H9 (cell line): ENCODE measurements at regions not wholly inside any gene's neighbourhood (a gene's known extent, or its start where the extent isn't known, plus 50 kb on each side); places are given as distances from the start of the nearest gene placed in this dataset.

Experiments
- DNase-seq: peaks from one replicate; pipeline ENCODE4 v3.0.0-alpha.2; 2017
- H2AFZ ChIP-seq: one replicate; pipeline ENCODE4 v1.6.1; 2013; ENCODE audit warnings: mild to moderate bottlenecking, low read length, control low read depth, moderate library complexity
- H2AK5ac ChIP-seq: 2 replicates; pipeline ENCODE4 v1.6.1; 2013; ENCODE audit warnings: low read length, control low read depth, mixed read lengths; ENCODE audit not compliant: insufficient read length
- H2BK120ac ChIP-seq: one replicate; pipeline ENCODE4 v1.6.1; 2013; ENCODE audit warnings: low read depth, mild to moderate bottlenecking, low read length, control low read depth, inconsistent platforms; ENCODE audit not compliant: poor library complexity, severe bottlenecking
- H2BK12ac ChIP-seq: 2 replicates; pipeline ENCODE4 v1.6.1; 2013; ENCODE audit warnings: low read length, control low read depth, mixed read lengths, low read depth; ENCODE audit not compliant: insufficient read length
- H2BK15ac ChIP-seq: 2 replicates; pipeline ENCODE4 v1.6.1; 2013; ENCODE audit warnings: low read depth, low read length, control low read depth
- H2BK20ac ChIP-seq: one replicate; pipeline ENCODE4 v1.6.1; 2013; ENCODE audit warnings: low read depth, mild to moderate bottlenecking, low read length, control low read depth, inconsistent platforms; ENCODE audit not compliant: poor library complexity, severe bottlenecking
- H2BK5ac ChIP-seq: 2 replicates; pipeline ENCODE4 v1.6.1; 2013; ENCODE audit warnings: low read length, control low read depth, mixed read lengths; ENCODE audit not compliant: insufficient read length
- H3K14ac ChIP-seq: 2 replicates; pipeline ENCODE4 v1.6.1; 2013; ENCODE audit warnings: low read length, control low read depth; ENCODE audit not compliant: insufficient read depth
- H3K18ac ChIP-seq: 2 replicates; pipeline ENCODE4 v1.6.1; 2013; ENCODE audit warnings: low read depth, mild to moderate bottlenecking, mixed read lengths, low read length, control low read depth; ENCODE audit not compliant: insufficient read length
- H3K23ac ChIP-seq: 2 replicates; pipeline ENCODE4 v1.6.1; 2013; ENCODE audit warnings: low read length, control low read depth, mixed read lengths, low read depth; ENCODE audit not compliant: insufficient read length
- H3K23me2 ChIP-seq: 2 replicates; pipeline ENCODE4 v1.6.1; 2013; ENCODE audit warnings: low read depth, mild to moderate bottlenecking, mixed read lengths, low read length, control low read depth; ENCODE audit not compliant: insufficient read length, poor library complexity, severe bottlenecking
- H3K27ac ChIP-seq: 2 replicates; pipeline ENCODE4 v1.5.1; 2013; ENCODE audit warnings: low read length, control low read depth, mixed read lengths, low read depth; ENCODE audit not compliant: insufficient read length
- H3K27me3 ChIP-seq: 2 replicates; pipeline ENCODE4 v1.6.1; 2013; ENCODE audit warnings: low read length, control low read depth, inconsistent platforms; ENCODE audit not compliant: insufficient read depth
- H3K4ac ChIP-seq: 2 replicates; pipeline ENCODE4 v1.6.1; 2013; ENCODE audit warnings: low read depth, mild to moderate bottlenecking, control low read depth, inconsistent platforms, low read length, moderate library complexity
- H3K4me1 ChIP-seq: 2 replicates; pipeline ENCODE4 v1.6.1; 2013; ENCODE audit warnings: low read length, control low read depth, inconsistent platforms; ENCODE audit not compliant: insufficient read depth
- H3K4me2 ChIP-seq: 2 replicates; pipeline ENCODE4 v1.6.1; 2013; ENCODE audit warnings: low read length, control low read depth, mixed read lengths; ENCODE audit not compliant: insufficient read length, insufficient read depth
- H3K56ac ChIP-seq: 2 replicates; pipeline ENCODE4 v1.6.1; 2013; ENCODE audit warnings: low read depth, mild to moderate bottlenecking, mixed read lengths, low read length, control low read depth; ENCODE audit not compliant: insufficient read length
- H3K79me1 ChIP-seq: 2 replicates; pipeline ENCODE4 v1.6.1; 2013; ENCODE audit warnings: low read depth, mild to moderate bottlenecking, moderate library complexity, low read length, control low read depth, inconsistent platforms; ENCODE audit not compliant: insufficient read depth, poor library complexity, severe bottlenecking
- H3K79me2 ChIP-seq: 2 replicates; pipeline ENCODE4 v1.6.1; 2013; ENCODE audit warnings: low read length, control low read depth, inconsistent platforms; ENCODE audit not compliant: insufficient read depth
- H3K9ac ChIP-seq: 2 replicates; pipeline ENCODE4 v1.6.1; 2013; ENCODE audit warnings: low read length, control low read depth, mixed read lengths; ENCODE audit not compliant: insufficient read length; ENCODE audit errors: extremely low read depth
- H3K9me3 ChIP-seq: one replicate; pipeline ENCODE4 v1.6.1; 2013; ENCODE audit warnings: low read depth, low read length, inconsistent platforms; ENCODE audit not compliant: control insufficient read depth
- H3T11ph ChIP-seq: one replicate; pipeline ENCODE4 v1.6.1; 2013; ENCODE audit warnings: mild to moderate bottlenecking, low read length, control low read depth, inconsistent platforms
- H4K20me1 ChIP-seq: one replicate; pipeline ENCODE4 v1.6.1; 2013; ENCODE audit not compliant: control insufficient read depth, insufficient read length, insufficient read depth
- H4K5ac ChIP-seq: 2 replicates; pipeline ENCODE4 v1.6.1; 2013; ENCODE audit warnings: low read depth, mild to moderate bottlenecking, mixed read lengths, low read length, control low read depth; ENCODE audit not compliant: insufficient read length
- H4K8ac ChIP-seq: replicated peaks from 2 replicates; pipeline ENCODE4 v1.6.1; 2013; ENCODE audit warnings: low read length, control low read depth, mixed read lengths, low read depth; ENCODE audit not compliant: insufficient read length
- H4K91ac ChIP-seq: 2 replicates; pipeline ENCODE4 v1.6.1; 2013; ENCODE audit warnings: low read depth, mild to moderate bottlenecking, moderate library complexity, mixed read lengths, low read length, control low read depth; ENCODE audit not compliant: insufficient read length
- H3K27ac Mint-ChIP-seq, 3 experiments: 2 replicates in 2 of 3; 3 replicates in 1 of 3; pipeline ENCODE4 v1.8.0; 2020 to 2021; ENCODE audit warnings: mixed read lengths in 3 of 3, mild to moderate bottlenecking in 1 of 3, moderate library complexity in 1 of 3
- H3K27me3 Mint-ChIP-seq: 2 replicates; pipeline ENCODE4 v1.8.0; 2021; ENCODE audit warnings: low read depth, mild to moderate bottlenecking, moderate library complexity, mixed read lengths
- H3K36me3 Mint-ChIP-seq, 3 experiments: 2 replicates in 2 of 3; 3 replicates in 1 of 3; pipeline ENCODE4 v1.8.0; 2020 to 2021; ENCODE audit warnings: low read depth in 3 of 3, mixed read lengths in 3 of 3; ENCODE audit not compliant: insufficient read depth in 1 of 3
- H3K4me1 Mint-ChIP-seq, 2 experiments: 2 replicates each; pipeline ENCODE4 v1.8.0; 2020; ENCODE audit warnings: mixed read lengths in 2 of 2
- H3K4me3 Mint-ChIP-seq, 2 experiments: 2 replicates in 1 of 2; 3 replicates in 1 of 2; pipeline ENCODE4 v1.8.0; 2020 to 2021; ENCODE audit warnings: mild to moderate bottlenecking in 2 of 2, mixed read lengths in 2 of 2, moderate library complexity in 1 of 2
- H3K9me3 Mint-ChIP-seq, 2 experiments: 2 replicates in 1 of 2; 3 replicates in 1 of 2; pipeline ENCODE4 v1.8.0; 2020; ENCODE audit warnings: mild to moderate bottlenecking in 2 of 2, mixed read lengths in 2 of 2, moderate library complexity in 1 of 2
- CTCF ChIP-seq: fragments of 200-600 bp; sonication (generic); conservative IDR thresholded peaks from 3 replicates; pipeline ENCODE4 v1.8.0; 2021; ENCODE audit warnings: antibody characterized with exemption, mild to moderate bottlenecking
- WGBS: extraction: QIAGEN DNeasy Blood & Tissue Kit; methylation state at CpG from one replicate; pipeline ENCODE4 v1.1.7; 2013; ENCODE audit warnings: missing lambda C conversion rate, low lambda C conversion rate, mixed read lengths; ENCODE audit not compliant: insufficient read length; ENCODE audit errors: extremely low coverage; 5-methylcytosine and 5-hydroxymethylcytosine counted together

- H3T11ph ChIP-seq: no peak overlapping the region
- no peak overlapping the region for H3K27ac ChIP-seq
- no peaks in the 10 kb centered on the region for H3K4me1 ChIP-seq
- no peak overlapping the region for H3K27ac Mint-ChIP-seq
- no peaks in the 10 kb centered on the region for H3K9me3 ChIP-seq
- H3K4me1 Mint-ChIP-seq: no peaks in the 10 kb centered on the region
- no peak overlapping the region for H3K23ac ChIP-seq
- H4K8ac ChIP-seq: no peak overlapping the region
- H3K27me3 Mint-ChIP-seq: no peaks in the 10 kb centered on the region
- no peak overlapping the region for H2BK20ac ChIP-seq
- no peak overlapping the region for H4K5ac ChIP-seq
- no peak overlapping the region for H2BK5ac ChIP-seq
- WGBS: no CpG with 5 or more reads among the region's 2 CpGs
- no peak overlapping the region for H3K18ac ChIP-seq
- no peak for DNase-seq
- H3K4me3 Mint-ChIP-seq: no peak overlapping the region
- no peak overlapping the region for H2BK12ac ChIP-seq
- H3K79me1 ChIP-seq: no peaks in the 10 kb centered on the region
- no peak overlapping the region for H2BK120ac ChIP-seq
- H3K9ac ChIP-seq: no peak overlapping the region
- H3K79me2 ChIP-seq: no peaks in the 10 kb centered on the region
- no peaks in the 10 kb centered on the region for H3K36me3 Mint-ChIP-seq
- H3K23me2 ChIP-seq: no peaks in the 10 kb centered on the region
- H3K4me2 ChIP-seq: no peak overlapping the region
- TF ChIP-seq CTCF: no peak
- no peak overlapping the region for H2BK15ac ChIP-seq
- H3K14ac ChIP-seq: no peak overlapping the region
- no peak overlapping the region for H2AK5ac ChIP-seq
- no peak overlapping the region for H2AFZ ChIP-seq
- no peak overlapping the region for H4K91ac ChIP-seq
- no peaks in the 10 kb centered on the region for H4K20me1 ChIP-seq
- H3K4ac ChIP-seq: no peak overlapping the region
- no peaks in the 10 kb centered on the region for H3K27me3 ChIP-seq
- H3K9me3 Mint-ChIP-seq: no peaks in the 10 kb centered on the region; a peak in 3 of 5 replicates
- H3K56ac ChIP-seq: no peak overlapping the region
Measured at GRCh38 chr7:53466371-53466770, 430.9 kb downstream of the POM121L12 start.
